Endothelial cell of umbilical vein (primary cell): ENCODE measurements at regions not wholly inside any gene's neighbourhood (a gene's known extent, or its start where the extent isn't known, plus 50 kb on each side); places are given as distances from the start of the nearest gene placed in this dataset.

ENCODE experiments used
- BruUV-seq: library from RNA; stranded (reverse); fragments of 400-500 nt; replicated peaks from 2 replicates; lab custom pipeline; 2021; lab: Mats Ljungman, UMichigan
- CTCF ChIA-PET: fragments of 300-600, 350-600 bp; sonication (Branson Sonifier 250); formaldehyde crosslinking; loops from one replicate; lab custom pipeline; 2021; ENCODE audit warnings: antibody characterized with exemption, inconsistent platforms; lab: Charles Lee
- POLR2A ChIA-PET: fragments of 300-600, 350-600 bp; sonication (Branson Sonifier 250); formaldehyde crosslinking; loops from one replicate; lab custom pipeline; 2021; ENCODE audit warnings: antibody characterized with exemption, inconsistent platforms; lab: Charles Lee
- DNase-seq: peaks from one replicate; pipeline ENCODE4 v3.0.0-alpha.2; 2011; ENCODE audit warnings: low read depth, low spot score
- FAIRE-seq: peaks from 2 replicates; lab custom pipeline; 2011; peaks lifted over from hg19 to GRCh38; lab: Jason Lieb, UNC
- H2AFZ ChIP-seq: 2 replicates; pipeline ENCODE4 v1.6.0; 2012; ENCODE audit warnings: low read depth, low read length, control low read depth, inconsistent platforms
- H3K27ac ChIP-seq: 2 replicates; pipeline ENCODE4 v1.5.1; 2011; ENCODE audit warnings: low read depth, mild to moderate bottlenecking, control low read depth, low read length, moderate library complexity; ENCODE audit not compliant: insufficient read depth
- H3K27me3 ChIP-seq, 2 experiments: 2 replicates each; pipeline versions ENCODE4 v1.6.0 to v1.6.1; 2011; ENCODE audit warnings: low read length in 2 of 2, mixed read lengths in 1 of 2; ENCODE audit not compliant: control insufficient read depth in 2 of 2, insufficient read depth in 2 of 2
- H3K36me3 ChIP-seq, 2 experiments: 2 replicates in 1 of 2; 3 replicates in 1 of 2; pipeline ENCODE4 v1.5.1; 2011; ENCODE audit warnings: low read length in 2 of 2, mild to moderate bottlenecking in 1 of 2, moderate library complexity in 1 of 2; ENCODE audit not compliant: control insufficient read depth in 2 of 2, insufficient read depth in 2 of 2; ENCODE audit errors: extremely low read depth in 1 of 2
- H3K4me1 ChIP-seq: 3 replicates; pipeline ENCODE4 v1.5.1; 2011; ENCODE audit warnings: mild to moderate bottlenecking, low read length; ENCODE audit not compliant: control insufficient read depth, insufficient read depth; ENCODE audit errors: extremely low read depth
- H3K4me2 ChIP-seq: 2 replicates; pipeline ENCODE4 v1.6.1; 2011; ENCODE audit warnings: low read length, control low read depth, mixed read lengths; ENCODE audit not compliant: insufficient read depth
- H3K4me3 ChIP-seq, 3 experiments: fragments of 200-600 bp in 1 of 3; sonication (generic), shearing (Covaris generic) in 1 of 3; replicated peaks in 1 of 3; 2 replicates each; pipeline ENCODE4 v1.5.1; 2011 to 2016; ENCODE audit warnings: control low read depth in 3 of 3, low read length in 3 of 3, mild to moderate bottlenecking in 2 of 3, inconsistent platforms in 1 of 3, low read depth in 1 of 3, moderate library complexity in 1 of 3; ENCODE audit not compliant: insufficient read depth in 1 of 3
- H3K79me2 ChIP-seq: 2 replicates; pipeline ENCODE4 v1.6.0; 2012; ENCODE audit warnings: low read length, inconsistent platforms; ENCODE audit not compliant: control insufficient read depth, insufficient read depth
- H3K9ac ChIP-seq: replicated peaks from 2 replicates; pipeline ENCODE3; 2011; ENCODE audit warnings: low read length, control low read depth; ENCODE audit not compliant: insufficient read depth; ENCODE audit errors: extremely low read depth
- H3K9me1 ChIP-seq: replicated peaks from 3 replicates; pipeline ENCODE4 v1.6.0; 2011; ENCODE audit warnings: mild to moderate bottlenecking, low read length; ENCODE audit not compliant: control insufficient read depth, insufficient read depth; ENCODE audit errors: extremely low read depth
- H3K9me3 ChIP-seq: replicated peaks from 2 replicates; pipeline ENCODE4 v1.5.1; 2012; ENCODE audit warnings: low read length, inconsistent platforms; ENCODE audit not compliant: control insufficient read depth, insufficient read depth
- H4K20me1 ChIP-seq: replicated peaks from 2 replicates; pipeline ENCODE3; 2011; ENCODE audit warnings: mild to moderate bottlenecking, low read length; ENCODE audit not compliant: control insufficient read depth, insufficient read depth; ENCODE audit errors: extremely low read depth
- EZH2 ChIP-seq: IDR thresholded peaks from 2 replicates; pipeline ENCODE4 v1.6.1; 2012; ENCODE audit warnings: borderline replicate concordance, low read depth, mild to moderate bottlenecking, moderate library complexity, low read length, inconsistent platforms; ENCODE audit not compliant: severe bottlenecking
- FOS ChIP-seq: IDR thresholded peaks from 2 replicates; pipeline ENCODE4 v1.6.1; 2011; ENCODE audit warnings: mild to moderate bottlenecking, low read length, moderate library complexity, borderline replicate concordance; ENCODE audit not compliant: insufficient read depth
- GATA2 ChIP-seq: IDR thresholded peaks from 2 replicates; pipeline ENCODE4 v1.7.0; 2011; ENCODE audit warnings: low read depth, mild to moderate bottlenecking, moderate library complexity, mixed read lengths, low read length; ENCODE audit not compliant: insufficient read length, insufficient read depth
- JUN ChIP-seq: IDR thresholded peaks from 2 replicates; pipeline ENCODE4 v1.6.1; 2011; ENCODE audit warnings: borderline replicate concordance, low read depth; ENCODE audit not compliant: insufficient read length, insufficient read depth
- MYC ChIP-seq: IDR thresholded peaks from one replicate; pipeline ENCODE4 v1.6.1; 2011; ENCODE audit warnings: mild to moderate bottlenecking, low read depth, low read length
- POLR2A ChIP-seq: IDR thresholded peaks from 2 replicates; pipeline ENCODE4 v1.6.1; 2012; ENCODE audit warnings: low read depth, mild to moderate bottlenecking, control low read depth, low read length
- POLR2AphosphoS5 ChIP-seq: IDR thresholded peaks from 2 replicates; pipeline ENCODE4 v1.6.1; 2012; ENCODE audit warnings: low read depth, mild to moderate bottlenecking, control low read depth, low read length, moderate library complexity; ENCODE audit not compliant: insufficient read depth
- dilution Hi-C: fragments of 300-500 bp; cut with MboI; formaldehyde crosslinking; loops from one replicate; pipeline ENCODE4 v1.15.0; 2019; ENCODE audit warnings: low sequenced_read_pairs; ENCODE audit not compliant: extremely low pct_ligation_motif_present
- intact Hi-C: fragments of 100-400 bp; cut with micrococcal nuclease; formaldehyde crosslinking; loops from one replicate; pipeline ENCODE4 v1.10.0; 2022
- TF ChIP-seq, protein P1 (sequence below), 2 donors: IDR thresholded peaks; 1 replicate in 1 of 2; 2 replicates in 1 of 2; pipeline ENCODE4 v1.5.1; 2011; ENCODE audit warnings: low read length in 2 of 2, mild to moderate bottlenecking in 2 of 2, moderate library complexity in 2 of 2, control low read depth in 1 of 2, inconsistent platforms in 1 of 2, low read depth in 1 of 2; ENCODE audit not compliant: insufficient read depth in 1 of 2; ENCODE audit errors: extremely low read depth in 1 of 2
- TF ChIP-seq, protein P2 (sequence below): IDR thresholded peaks from 2 replicates; pipeline ENCODE4 v1.6.1; 2011; ENCODE audit not compliant: insufficient read depth, insufficient read length

DNA sequence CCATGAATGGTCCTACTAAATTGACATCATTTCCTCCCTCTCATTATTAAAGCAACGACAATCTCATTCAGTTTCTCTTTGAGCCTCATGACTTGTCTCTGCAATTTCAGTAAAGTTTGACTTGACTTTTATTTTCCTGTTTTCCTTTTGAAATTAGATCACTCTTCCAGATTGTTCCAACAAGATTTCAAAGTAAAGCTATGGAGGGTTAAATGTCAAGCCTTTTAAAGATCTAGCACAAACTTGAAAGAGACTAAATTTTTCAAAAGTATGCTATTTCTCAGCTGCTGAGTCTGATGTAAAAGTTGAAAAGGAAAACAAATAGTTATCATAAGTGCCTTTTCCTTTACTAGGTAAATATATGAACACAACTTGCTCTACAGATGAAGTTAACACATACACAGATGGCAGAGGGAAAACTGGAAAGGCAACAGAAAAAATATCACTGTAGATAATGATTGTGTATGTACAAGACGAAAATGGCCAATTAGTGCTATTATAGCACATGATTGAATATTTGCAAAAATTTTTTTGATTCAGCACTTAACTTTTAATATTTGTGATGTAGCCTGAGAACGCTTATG is 200.6 kb downstream of the WDR11 start:
- FAIRE-seq = no peak
- CTCF ChIA-PET = no interaction called here

More for the DNA sequence above, 200.6 kb downstream of the WDR11 start:
- no peak overlapping the region for H3K4me3 ChIP-seq
- H4K20me1 ChIP-seq = no peaks in the 10 kb centered on the region
- H2AFZ ChIP-seq = no peak overlapping the region
- H3K27ac ChIP-seq = no peak overlapping the region
- no peaks in the 10 kb centered on the region for H3K9me1 ChIP-seq
- no peaks in the 10 kb centered on the region for H3K27me3 ChIP-seq
- H3K9me3 ChIP-seq = no peaks in the 10 kb centered on the region
- intact Hi-C loops = no loop called here
- no peaks in the 10 kb centered on the region for H3K36me3 ChIP-seq
- no peaks in the 10 kb centered on the region for H3K79me2 ChIP-seq
- BruUV-seq = no TSS peak
- no peak for DNase-seq
- H3K9ac ChIP-seq = no peak overlapping the region
- no peaks in the 10 kb centered on the region for H3K4me1 ChIP-seq
- TF ChIP-seq, protein P1, sequence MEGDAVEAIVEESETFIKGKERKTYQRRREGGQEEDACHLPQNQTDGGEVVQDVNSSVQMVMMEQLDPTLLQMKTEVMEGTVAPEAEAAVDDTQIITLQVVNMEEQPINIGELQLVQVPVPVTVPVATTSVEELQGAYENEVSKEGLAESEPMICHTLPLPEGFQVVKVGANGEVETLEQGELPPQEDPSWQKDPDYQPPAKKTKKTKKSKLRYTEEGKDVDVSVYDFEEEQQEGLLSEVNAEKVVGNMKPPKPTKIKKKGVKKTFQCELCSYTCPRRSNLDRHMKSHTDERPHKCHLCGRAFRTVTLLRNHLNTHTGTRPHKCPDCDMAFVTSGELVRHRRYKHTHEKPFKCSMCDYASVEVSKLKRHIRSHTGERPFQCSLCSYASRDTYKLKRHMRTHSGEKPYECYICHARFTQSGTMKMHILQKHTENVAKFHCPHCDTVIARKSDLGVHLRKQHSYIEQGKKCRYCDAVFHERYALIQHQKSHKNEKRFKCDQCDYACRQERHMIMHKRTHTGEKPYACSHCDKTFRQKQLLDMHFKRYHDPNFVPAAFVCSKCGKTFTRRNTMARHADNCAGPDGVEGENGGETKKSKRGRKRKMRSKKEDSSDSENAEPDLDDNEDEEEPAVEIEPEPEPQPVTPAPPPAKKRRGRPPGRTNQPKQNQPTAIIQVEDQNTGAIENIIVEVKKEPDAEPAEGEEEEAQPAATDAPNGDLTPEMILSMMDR (IDR thresholded peaks at IDR 0.05; ENCODE audit: extremely low read depth in 1 of 2, insufficient read depth in 1 of 2, low read depth in 1 of 2, low read length in 2 of 2) = no peak
- TF ChIP-seq EZH2 = no peak
- TF ChIP-seq MYC = no peak
- TF ChIP-seq, protein P2, sequence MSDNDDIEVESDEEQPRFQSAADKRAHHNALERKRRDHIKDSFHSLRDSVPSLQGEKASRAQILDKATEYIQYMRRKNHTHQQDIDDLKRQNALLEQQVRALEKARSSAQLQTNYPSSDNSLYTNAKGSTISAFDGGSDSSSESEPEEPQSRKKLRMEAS = no peak
- TF ChIP-seq FOS = no peak
- no peak for TF ChIP-seq JUN
- no peak for TF ChIP-seq GATA2
- no peak for TF ChIP-seq POLR2A
- no peak for TF ChIP-seq POLR2AphosphoS5
- dilution Hi-C loops = no loop called here
- POLR2A ChIA-PET = no interaction called here
- H3K4me2 ChIP-seq = no peak overlapping the region
